ENCODE measurements at regions not wholly inside any gene's neighbourhood (a gene's known extent, or its start where the extent isn't known, plus 50 kb on each side); places are given as distances from the start of the nearest gene placed in this dataset.

DNA sequence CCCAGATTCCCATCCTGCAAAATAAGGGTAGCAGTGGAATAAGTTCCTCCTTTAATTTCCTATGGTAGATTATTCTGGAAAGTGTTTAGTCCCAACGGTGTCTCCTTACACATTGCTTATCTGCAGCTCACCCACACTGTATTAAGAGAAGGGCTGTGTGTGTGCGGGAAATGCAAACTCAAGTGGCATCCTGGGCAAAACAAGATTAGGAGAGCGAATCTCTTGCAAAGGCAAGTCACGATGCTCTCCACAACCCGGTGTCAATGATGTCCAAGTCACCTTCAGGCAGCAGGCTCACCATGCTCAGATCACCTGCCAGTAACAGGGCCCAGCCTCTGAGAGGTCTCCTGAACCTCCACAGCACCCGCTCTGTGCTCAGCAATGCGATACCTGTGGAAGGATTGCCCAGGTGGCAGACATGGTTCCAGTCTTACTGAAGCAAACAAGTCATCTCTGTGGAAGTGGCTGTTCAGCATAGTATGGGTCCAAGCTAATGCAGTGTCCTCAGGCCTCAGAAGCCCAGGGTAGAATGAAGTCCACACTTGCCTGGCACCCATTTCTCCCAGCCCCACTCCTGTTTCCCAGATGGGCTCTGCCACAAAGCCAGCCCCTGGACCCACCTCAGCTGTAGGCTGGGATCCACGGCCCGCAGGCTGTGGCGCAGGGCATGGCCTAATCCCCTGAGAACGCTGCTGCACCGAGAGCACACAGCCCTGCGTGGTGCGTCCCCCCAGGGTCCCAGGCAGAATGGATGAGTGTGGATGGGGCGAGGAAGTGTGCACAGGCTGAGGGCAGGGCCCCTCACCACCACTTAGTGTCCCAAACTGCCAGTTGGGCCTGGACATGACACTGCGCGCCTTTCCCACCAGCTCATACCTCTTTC is 101.2 kb downstream of the PXDC1 start:
- Histone ChIP-seq H3K36me3 (ENCODE audit: insufficient read depth, low read length) (no peaks in the 10 kb centered on the region), H3K9me3 (ENCODE audit: low read depth, low read length) (no peaks in the 10 kb centered on the region), H3K4me3 (no peak overlapping the region), H3K27ac (no peak overlapping the region), H3K9ac (ENCODE audit: insufficient read length) (no peak overlapping the region)
- DNase-seq (ENCODE audit: low read depth, low spot score) = no peak
- no peak for TF ChIP-seq FOXP2 (optimal IDR thresholded peaks at IDR 0.05; ENCODE audit: control extremely low read depth, extremely low read length, insufficient read depth)
- TF ChIP-seq POLR2AphosphoS5 (IDR thresholded peaks at IDR 0.05; ENCODE audit: borderline replicate concordance, low read depth, low read length) = no peak
- TF ChIP-seq EZH2 (IDR thresholded peaks at IDR 0.05) = no peak

GRCh38 chr6:3648724-3649123 is 102.8 kb downstream of the PXDC1 start:
- no peak overlapping the region for H3K4me3 ChIP-seq
- no peak overlapping the region for H3K9ac ChIP-seq (ENCODE audit: insufficient read length)
- no peaks in the 10 kb centered on the region for H3K9me3 ChIP-seq (ENCODE audit: low read depth, low read length)
- no peak overlapping the region for H3K27ac ChIP-seq
- TF ChIP-seq EZH2 (IDR thresholded peaks at IDR 0.05) (no peak), POLR2AphosphoS5 (IDR thresholded peaks at IDR 0.05; ENCODE audit: borderline replicate concordance, low read depth, low read length) (no peak), FOXP2 (optimal IDR thresholded peaks at IDR 0.05; ENCODE audit: control extremely low read depth, extremely low read length, insufficient read depth) (no peak)
- no peaks in the 10 kb centered on the region for H3K36me3 ChIP-seq (ENCODE audit: insufficient read depth, low read length)
- no peak for DNase-seq (ENCODE audit: low read depth, low spot score)

- H3K4me3 ChIP-seq = no peak overlapping the region
- H3K36me3 ChIP-seq (ENCODE audit: insufficient read depth, low read length) = no peaks in the 10 kb centered on the region
- no peaks in the 10 kb centered on the region for H3K9me3 ChIP-seq (ENCODE audit: low read depth, low read length)
- TF ChIP-seq EZH2 (IDR thresholded peaks at IDR 0.05) (no peak), POLR2AphosphoS5 (IDR thresholded peaks at IDR 0.05; ENCODE audit: borderline replicate concordance, low read depth, low read length) (no peak)
- H3K27ac ChIP-seq = no peak overlapping the region
- DNase-seq (ENCODE audit: low read depth, low spot score) = no peak
- H3K9ac ChIP-seq (ENCODE audit: insufficient read length) = no peak overlapping the region
Observed at GRCh38 chr6:3646616-3647362, 104.7 kb downstream of the PXDC1 start.

DNA sequence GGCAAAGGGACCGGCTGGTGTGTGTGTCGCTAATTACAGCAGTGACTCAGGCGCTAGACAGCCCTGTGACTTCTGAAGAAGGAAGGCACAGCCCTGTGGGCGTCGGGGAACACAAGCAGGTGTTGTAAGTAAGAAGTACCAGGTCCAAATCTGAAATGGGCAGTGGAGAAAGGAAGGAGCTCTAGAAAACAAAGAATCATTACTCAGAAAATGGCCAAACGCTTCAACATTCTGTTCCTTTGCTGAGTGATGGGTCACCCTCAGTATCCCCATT is 106.8 kb downstream of the PXDC1 start:
- Histone ChIP-seq H3K9me3 (ENCODE audit: low read depth, low read length) (no peaks in the 10 kb centered on the region), H3K9ac (ENCODE audit: insufficient read length) (no peak overlapping the region), H3K4me3 (no peak overlapping the region), H3K36me3 (ENCODE audit: insufficient read depth, low read length) (no peaks in the 10 kb centered on the region), H3K27ac (no peak overlapping the region)
- DNase-seq (ENCODE audit: low read depth, low spot score) = no peak
- no peak for TF ChIP-seq POLR2AphosphoS5 (IDR thresholded peaks at IDR 0.05; ENCODE audit: borderline replicate concordance, low read depth, low read length)
- no peak for TF ChIP-seq FOXP2 (optimal IDR thresholded peaks at IDR 0.05; ENCODE audit: control extremely low read depth, extremely low read length, insufficient read depth)
- TF ChIP-seq EZH2 (IDR thresholded peaks at IDR 0.05) = no peak

DNA sequence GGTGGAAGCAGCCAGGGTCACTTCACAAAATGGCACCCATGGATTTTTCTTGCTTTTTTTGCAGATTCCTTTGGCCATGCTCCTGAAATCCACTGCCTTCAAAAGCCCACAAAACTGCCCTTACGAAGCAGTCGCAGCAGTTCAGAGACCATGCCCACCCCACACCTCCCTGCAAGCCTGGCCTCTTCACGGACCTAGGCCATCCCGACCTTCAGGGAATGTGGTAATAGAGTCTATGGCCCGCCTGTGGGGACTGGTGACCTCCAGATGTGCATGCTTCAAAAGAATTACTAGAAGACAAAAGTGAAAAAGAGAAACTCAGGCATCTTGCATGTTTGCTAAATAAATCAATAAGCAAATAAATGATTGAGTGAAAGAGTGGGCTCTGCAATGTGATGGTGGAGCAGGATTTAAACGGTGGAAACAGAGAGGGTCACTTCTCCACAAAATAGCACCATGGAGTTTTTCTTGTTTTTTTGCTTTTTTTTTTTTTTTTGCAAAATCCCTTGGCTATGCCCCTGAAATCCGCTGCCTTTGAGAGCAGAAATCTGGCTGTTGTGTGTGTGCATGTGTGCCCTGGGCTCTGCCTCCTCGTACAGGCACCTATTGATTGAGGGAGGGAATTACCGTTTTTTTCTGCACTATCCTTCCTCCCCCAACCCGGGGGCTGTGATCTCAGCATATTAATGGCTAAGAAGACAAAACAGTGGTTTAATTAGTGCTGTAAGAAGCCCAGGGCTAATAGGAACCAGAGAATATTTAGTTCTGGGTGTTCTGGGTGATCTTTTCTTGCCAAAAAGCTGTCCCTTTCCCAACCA is 107.4 kb downstream of the PXDC1 start:
- Histone ChIP-seq H3K4me3 (no peak overlapping the region), H3K36me3 (ENCODE audit: insufficient read depth, low read length) (no peaks in the 10 kb centered on the region), H3K27ac (no peak overlapping the region), H3K9ac (ENCODE audit: insufficient read length) (no peak overlapping the region), H3K9me3 (ENCODE audit: low read depth, low read length) (no peaks in the 10 kb centered on the region)
- DNase-seq (ENCODE audit: low read depth, low spot score) = no peak
- TF ChIP-seq POLR2AphosphoS5 (IDR thresholded peaks at IDR 0.05; ENCODE audit: borderline replicate concordance, low read depth, low read length) (no peak), FOXP2 (optimal IDR thresholded peaks at IDR 0.05; ENCODE audit: control extremely low read depth, extremely low read length, insufficient read depth) (no peak), EZH2 (IDR thresholded peaks at IDR 0.05) (no peak)

GRCh38 chr6:3640868-3641267 is 110.6 kb downstream of the PXDC1 start:
- Histone ChIP-seq H3K4me3 (no peak overlapping the region), H3K9ac (ENCODE audit: insufficient read length) (no peak overlapping the region), H3K27ac (no peak overlapping the region), H3K9me3 (ENCODE audit: low read depth, low read length) (no peaks in the 10 kb centered on the region), H3K36me3 (ENCODE audit: insufficient read depth, low read length) (no peaks in the 10 kb centered on the region)
- no peak for DNase-seq (ENCODE audit: low read depth, low spot score)
- no peak for TF ChIP-seq FOXP2 (optimal IDR thresholded peaks at IDR 0.05; ENCODE audit: control extremely low read depth, extremely low read length, insufficient read depth)
- no peak for TF ChIP-seq EZH2 (IDR thresholded peaks at IDR 0.05)
- TF ChIP-seq POLR2AphosphoS5 (IDR thresholded peaks at IDR 0.05; ENCODE audit: borderline replicate concordance, low read depth, low read length) = no peak

- no peak overlapping the region for H3K4me3 ChIP-seq
- TF ChIP-seq FOXP2 (optimal IDR thresholded peaks at IDR 0.05; ENCODE audit: control extremely low read depth, extremely low read length, insufficient read depth) = no peak
- no peak for TF ChIP-seq EZH2 (IDR thresholded peaks at IDR 0.05)
- TF ChIP-seq POLR2AphosphoS5 (IDR thresholded peaks at IDR 0.05; ENCODE audit: borderline replicate concordance, low read depth, low read length) = no peak
- no peaks in the 10 kb centered on the region for H3K36me3 ChIP-seq (ENCODE audit: insufficient read depth, low read length)
- no peak overlapping the region for H3K9ac ChIP-seq (ENCODE audit: insufficient read length)
- H3K27ac ChIP-seq = no peak overlapping the region
- no peak for DNase-seq (ENCODE audit: low read depth, low spot score)
- no peaks in the 10 kb centered on the region for H3K9me3 ChIP-seq (ENCODE audit: low read depth, low read length)
Observed at GRCh38 chr6:3638662-3639061, 112.9 kb downstream of the PXDC1 start.

- no peak for TF ChIP-seq EZH2 (IDR thresholded peaks at IDR 0.05)
- no peak for TF ChIP-seq POLR2AphosphoS5 (IDR thresholded peaks at IDR 0.05; ENCODE audit: borderline replicate concordance, low read depth, low read length)
- no peak for TF ChIP-seq FOXP2 (optimal IDR thresholded peaks at IDR 0.05; ENCODE audit: control extremely low read depth, extremely low read length, insufficient read depth)
- no peaks in the 10 kb centered on the region for H3K36me3 ChIP-seq (ENCODE audit: insufficient read depth, low read length)
- H3K9ac ChIP-seq (ENCODE audit: insufficient read length) = no peak overlapping the region
- H3K27ac ChIP-seq = no peak overlapping the region
- no peak overlapping the region for H3K4me3 ChIP-seq
- DNase-seq (ENCODE audit: low read depth, low spot score) = no peak
- no peaks in the 10 kb centered on the region for H3K9me3 ChIP-seq (ENCODE audit: low read depth, low read length)
Observed at GRCh38 chr6:3636060-3636459, 115.5 kb downstream of the PXDC1 start.
